Kidney glomerular epithelial cell (primary cell): ENCODE measurements at regions not wholly inside any gene's neighbourhood (a gene's known extent, or its start where the extent isn't known, plus 50 kb on each side); places are given as distances from the start of the nearest gene placed in this dataset.
A peak's percentile ranks its signal among the peaks of the same experiment; 100 is the strongest.

ENCODE experiments used
- DNase-seq: peaks from one replicate; lab custom pipeline; 2025; lab: John Stamatoyannopoulos, UW

- DNase-seq: no peak
Observed at GRCh38 chr18:27627927-27628326, 442.8 kb upstream of the CHST9 start.

GRCh38 chr18:27621236-27621890 lies 436.3 kb upstream of the CHST9 start:
- DNase-seq: no peak

- DNase-seq: no peak
Observed at GRCh38 chr18:27619906-27620305, 434.8 kb upstream of the CHST9 start.

GRCh38 chr18:27619090-27619772 lies 434.1 kb upstream of the CHST9 start:
- DNase-seq: no peak

GRCh38 chr18:27616324-27616723 lies 431.2 kb upstream of the CHST9 start:
- no peak for DNase-seq

GRCh38 chr18:27614951-27615844 lies 430.1 kb upstream of the CHST9 start:
- DNase-seq: no peak

GRCh38 chr18:27609221-27609620 lies 424.1 kb upstream of the CHST9 start:
- no peak for DNase-seq

GRCh38 chr18:27608742-27609141 lies 423.6 kb upstream of the CHST9 start:
- DNase-seq: no peak

GRCh38 chr18:27608174-27608573 lies 423.1 kb upstream of the CHST9 start:
- no peak for DNase-seq

GRCh38 chr18:27606741-27607140 lies 421.6 kb upstream of the CHST9 start:
- DNase-seq: no peak

GRCh38 chr18:27605107-27605834 lies 420.2 kb upstream of the CHST9 start:
- DNase-seq: peak; percentile 78

GRCh38 chr18:27604583-27604982 lies 419.5 kb upstream of the CHST9 start:
- DNase-seq: peak; percentile 4

- no peak for DNase-seq
Observed at GRCh38 chr18:27602092-27602491, 417.0 kb upstream of the CHST9 start.

GRCh38 chr18:27600245-27600644 lies 415.1 kb upstream of the CHST9 start:
- DNase-seq: no peak

- peak; percentile 48 for DNase-seq
Observed at GRCh38 chr18:27599202-27599829, 414.2 kb upstream of the CHST9 start.

GRCh38 chr18:27595113-27595838 lies 410.2 kb upstream of the CHST9 start:
- DNase-seq: no peak

GRCh38 chr18:27585602-27586173 lies 400.6 kb upstream of the CHST9 start:
- DNase-seq: no peak

GRCh38 chr18:27583466-27583865 lies 398.4 kb upstream of the CHST9 start:
- no peak for DNase-seq

- peak; percentile 86 for DNase-seq
Observed at GRCh38 chr18:27582760-27583412, 397.8 kb upstream of the CHST9 start.

GRCh38 chr18:27581296-27581904 lies 396.3 kb upstream of the CHST9 start:
- no peak for DNase-seq
